Kidney epithelial cell (primary cell): ENCODE measurements at regions not wholly inside any gene's neighbourhood (a gene's known extent, or its start where the extent isn't known, plus 50 kb on each side); places are given as distances from the start of the nearest gene placed in this dataset.

ENCODE experiments used
- DNase-seq: peaks from one replicate; pipeline ENCODE4 v3.0.0-alpha.2; 2010; ENCODE audit warnings: low read depth
- H3K27me3 ChIP-seq: 2 replicates; pipeline ENCODE4 v1.6.0; 2011; ENCODE audit warnings: low read length; ENCODE audit not compliant: control insufficient read depth, insufficient read depth
- H3K36me3 ChIP-seq: 2 replicates; pipeline ENCODE4 v1.5.1; 2011; ENCODE audit warnings: low read length; ENCODE audit not compliant: control insufficient read depth, insufficient read depth
- H3K4me3 ChIP-seq: 2 replicates; pipeline ENCODE4 v1.5.1; 2011; ENCODE audit warnings: low read depth, mild to moderate bottlenecking, control low read depth, low read length
- TF ChIP-seq, protein P1 (sequence below): IDR thresholded peaks from 2 replicates; pipeline ENCODE4 v1.5.1; 2011; ENCODE audit warnings: mild to moderate bottlenecking, moderate library complexity, low read length, control low read depth, inconsistent platforms; ENCODE audit not compliant: insufficient read depth, poor library complexity, severe bottlenecking

DNA sequence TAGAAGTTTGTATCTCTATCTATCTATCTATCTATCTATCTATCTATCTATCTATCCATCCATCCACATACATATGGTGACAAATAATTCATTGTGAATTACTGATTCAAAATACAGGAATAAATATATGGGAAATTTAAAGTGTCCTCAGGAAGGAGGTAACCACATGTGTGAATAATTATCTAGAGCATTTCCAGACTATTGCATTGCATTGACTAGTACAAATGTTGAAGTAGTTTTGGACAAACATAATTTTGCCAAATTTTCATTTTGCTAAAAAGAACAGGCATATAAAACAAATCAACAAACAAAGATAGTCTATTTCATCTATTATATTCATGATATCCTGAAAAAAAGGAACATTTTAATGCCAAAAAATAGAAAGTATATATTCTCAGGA lies 192.7 kb downstream of the UTRN start:
- H3K4me3 ChIP-seq, result no peak overlapping the region
- no peaks in the 10 kb centered on the region for H3K27me3 ChIP-seq
- no peak for DNase-seq
- H3K36me3 ChIP-seq, result no peaks in the 10 kb centered on the region
- TF ChIP-seq, protein P1, sequence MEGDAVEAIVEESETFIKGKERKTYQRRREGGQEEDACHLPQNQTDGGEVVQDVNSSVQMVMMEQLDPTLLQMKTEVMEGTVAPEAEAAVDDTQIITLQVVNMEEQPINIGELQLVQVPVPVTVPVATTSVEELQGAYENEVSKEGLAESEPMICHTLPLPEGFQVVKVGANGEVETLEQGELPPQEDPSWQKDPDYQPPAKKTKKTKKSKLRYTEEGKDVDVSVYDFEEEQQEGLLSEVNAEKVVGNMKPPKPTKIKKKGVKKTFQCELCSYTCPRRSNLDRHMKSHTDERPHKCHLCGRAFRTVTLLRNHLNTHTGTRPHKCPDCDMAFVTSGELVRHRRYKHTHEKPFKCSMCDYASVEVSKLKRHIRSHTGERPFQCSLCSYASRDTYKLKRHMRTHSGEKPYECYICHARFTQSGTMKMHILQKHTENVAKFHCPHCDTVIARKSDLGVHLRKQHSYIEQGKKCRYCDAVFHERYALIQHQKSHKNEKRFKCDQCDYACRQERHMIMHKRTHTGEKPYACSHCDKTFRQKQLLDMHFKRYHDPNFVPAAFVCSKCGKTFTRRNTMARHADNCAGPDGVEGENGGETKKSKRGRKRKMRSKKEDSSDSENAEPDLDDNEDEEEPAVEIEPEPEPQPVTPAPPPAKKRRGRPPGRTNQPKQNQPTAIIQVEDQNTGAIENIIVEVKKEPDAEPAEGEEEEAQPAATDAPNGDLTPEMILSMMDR, result no peak

DNA sequence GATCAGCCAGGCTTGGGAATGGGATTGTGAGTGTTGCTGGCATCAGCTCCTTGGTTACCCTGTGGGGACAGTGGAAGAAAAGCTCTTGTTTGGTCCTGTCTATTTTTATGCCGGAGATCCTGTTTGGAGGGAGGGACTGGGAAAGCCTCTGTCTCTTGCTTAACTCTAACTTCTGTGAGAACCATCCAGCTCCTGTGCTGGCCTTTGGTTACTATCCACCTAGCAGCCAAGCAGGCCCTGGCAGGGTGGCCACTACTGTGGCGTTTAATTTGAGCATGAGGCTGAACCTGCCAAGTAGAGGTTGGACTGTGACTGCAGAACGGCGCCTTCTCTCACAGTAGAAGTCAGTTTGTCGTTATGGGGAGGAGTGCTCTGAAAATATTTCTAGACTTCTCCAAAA lies 193.3 kb downstream of the UTRN start:
- no peaks in the 10 kb centered on the region for H3K27me3 ChIP-seq
- DNase-seq, result no peak

DNA sequence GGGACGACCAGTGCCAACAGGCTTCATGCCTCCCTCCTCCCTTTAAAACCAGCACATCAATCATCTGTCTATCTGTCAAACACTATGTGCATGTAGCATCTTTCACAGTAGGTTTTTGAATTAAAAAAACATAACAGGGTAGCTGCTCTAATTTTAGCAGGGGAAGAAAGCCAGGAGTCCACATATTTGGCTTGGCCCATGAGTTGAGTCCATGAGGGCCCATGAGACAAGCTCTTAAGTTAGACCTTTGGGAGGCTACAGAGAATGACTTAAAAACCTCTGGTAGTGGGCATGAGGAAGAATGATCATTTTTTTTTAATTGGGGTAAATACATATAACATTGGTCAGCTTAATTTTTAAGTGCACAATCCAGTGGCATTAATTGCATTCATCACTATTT lies 194.9 kb downstream of the UTRN start:
- Histone ChIP-seq H3K27me3 (no peaks in the 10 kb centered on the region), H3K36me3 (no peaks in the 10 kb centered on the region), H3K4me3 (no peak overlapping the region)
- DNase-seq, result no peak
- TF ChIP-seq, protein P1, result no peak

More for the DNA sequence above, 193.3 kb downstream of the UTRN start:
- H3K36me3 ChIP-seq, result no peaks in the 10 kb centered on the region
- H3K4me3 ChIP-seq, result no peak overlapping the region
- TF ChIP-seq, protein P1, result no peak

DNA sequence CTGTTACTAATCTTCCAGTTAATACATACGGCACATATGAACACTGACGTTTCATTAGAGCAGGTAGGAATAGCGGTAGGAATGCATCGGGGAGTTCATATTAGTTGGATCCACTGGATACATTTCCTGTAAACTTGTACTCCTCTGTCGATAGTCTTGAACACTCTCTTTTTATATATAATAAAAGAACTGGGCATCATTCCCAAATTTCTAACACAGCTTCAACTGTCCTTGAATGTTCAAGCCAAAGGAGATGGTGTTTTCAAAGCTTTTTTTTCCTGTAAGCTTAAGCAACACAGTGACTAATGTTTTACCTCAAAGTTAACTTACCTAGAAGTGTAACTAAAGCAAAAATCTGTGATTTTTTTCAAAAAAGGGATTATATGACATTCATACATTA lies 195.3 kb downstream of the UTRN start:
- DNase-seq, result no peak
- TF ChIP-seq, protein P1, result no peak
- H3K4me3 ChIP-seq, result no peak overlapping the region

DNA sequence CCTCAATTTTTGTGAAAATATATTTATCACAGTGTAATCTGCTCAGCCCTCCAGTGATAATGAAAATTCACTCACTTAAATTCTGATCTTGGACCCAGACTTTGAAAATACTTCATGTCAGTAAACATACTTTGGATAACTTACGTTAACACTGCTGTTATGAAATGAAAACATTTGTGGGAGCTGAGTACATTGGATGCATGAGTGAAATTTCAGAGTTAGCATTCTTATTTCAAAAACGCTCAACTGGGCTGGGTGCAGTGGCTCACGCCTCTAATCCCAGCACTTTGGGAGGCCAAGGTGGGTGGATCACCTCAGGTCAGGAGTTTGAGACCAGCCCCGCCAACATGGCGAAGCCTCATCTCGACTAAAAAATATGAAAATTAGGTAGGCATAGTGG lies 196.4 kb downstream of the UTRN start:
- Histone ChIP-seq H3K36me3 (no peaks in the 10 kb centered on the region), H3K4me3 (no peak overlapping the region), H3K27me3 (no peaks in the 10 kb centered on the region)
- TF ChIP-seq, protein P1, result no peak
- no peak for DNase-seq

More for the DNA sequence above, 195.3 kb downstream of the UTRN start:
- Histone ChIP-seq H3K27me3 (no peaks in the 10 kb centered on the region), H3K36me3 (no peaks in the 10 kb centered on the region)

DNA sequence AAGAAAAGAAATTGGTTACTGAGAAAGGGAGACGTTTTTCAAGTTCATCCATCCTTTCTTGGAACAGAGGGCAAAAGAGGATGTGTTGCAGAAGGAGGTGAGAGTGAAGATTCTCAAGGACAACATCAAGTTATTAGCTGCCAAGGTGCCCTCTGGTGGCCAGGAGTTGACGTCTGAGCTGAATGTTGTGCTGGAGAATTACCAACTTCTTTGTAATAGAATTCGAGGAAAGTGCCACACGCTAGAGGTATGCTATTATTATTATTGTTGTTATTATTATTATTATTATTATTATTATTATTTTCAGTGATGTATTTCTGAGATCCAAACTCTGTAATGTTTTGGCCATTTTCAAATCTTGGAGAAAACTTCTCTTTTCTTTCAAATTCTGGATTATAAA lies 197.0 kb downstream of the UTRN start:
- H3K4me3 ChIP-seq, result no peak overlapping the region
- no peaks in the 10 kb centered on the region for H3K27me3 ChIP-seq
- H3K36me3 ChIP-seq, result no peaks in the 10 kb centered on the region
- TF ChIP-seq, protein P1, result peak; percentile 74
- DNase-seq, result peak; percentile 32
